GM23338 (cell line): ENCODE measurements at regions not wholly inside any gene's neighbourhood (a gene's known extent, or its start where the extent isn't known, plus 50 kb on each side); places are given as distances from the start of the nearest gene placed in this dataset.

Experiments used
- ATAC-seq: fragments of 200-7000 bp; cut with Tn5 transposase; 3 replicates; pipeline ENCODE4 v1.9.1; 2020
- DNase-seq: peaks from one replicate; pipeline ENCODE4 v3.0.0-alpha.2; 2015; ENCODE audit warnings: low spot score
- H2AFZ ChIP-seq: fragments of 200-600 bp; sonication (generic); 2 replicates; pipeline ENCODE4 v1.8.0; 2016; ENCODE audit warnings: antibody characterized with exemption, mild to moderate bottlenecking, moderate library complexity
- H3F3A ChIP-seq: fragments of 200-600 bp; sonication (generic); replicated peaks from 2 replicates; pipeline ENCODE4 v1.8.0; 2017; ENCODE audit warnings: antibody characterized with exemption, mixed run types, low read depth
- H3K27ac ChIP-seq: fragments of 200-600 bp; sonication (generic); 2 replicates; pipeline ENCODE4 v1.6.1; 2016; ENCODE audit warnings: low read depth
- H3K27me3 ChIP-seq: fragments of 200-600 bp; sonication (generic); 2 replicates; pipeline ENCODE4 v1.8.0; 2016; ENCODE audit warnings: mild to moderate bottlenecking, mixed run types, moderate library complexity; ENCODE audit not compliant: insufficient read depth
- H3K36me3 ChIP-seq: fragments of 200-600 bp; sonication (generic); 2 replicates; pipeline ENCODE4 v1.8.0; 2016; ENCODE audit warnings: mild to moderate bottlenecking; ENCODE audit not compliant: insufficient read depth
- H3K4me1 ChIP-seq: fragments of 200-600 bp; sonication (generic); 2 replicates; pipeline ENCODE4 v1.8.0; 2016; ENCODE audit warnings: mild to moderate bottlenecking, moderate library complexity; ENCODE audit not compliant: insufficient read depth
- H3K4me2 ChIP-seq: fragments of 200-600 bp; sonication (generic); 2 replicates; pipeline ENCODE4 v1.7.1; 2017; ENCODE audit warnings: mixed run types
- H3K4me3 ChIP-seq: fragments of 200-600 bp; sonication (generic); 2 replicates; pipeline ENCODE4 v1.6.1; 2016; ENCODE audit warnings: mixed run types
- H3K79me2 ChIP-seq: fragments of 200-600 bp; sonication (generic); replicated peaks from 2 replicates; pipeline ENCODE4 v1.8.0; 2017; ENCODE audit warnings: mild to moderate bottlenecking; ENCODE audit not compliant: insufficient read depth
- H3K9me2 ChIP-seq: fragments of 200-600 bp; sonication (generic); 2 replicates; pipeline ENCODE4 v1.8.0; 2017; ENCODE audit not compliant: insufficient read depth
- H4K20me1 ChIP-seq: fragments of 200-600 bp; sonication (generic); replicated peaks from 2 replicates; pipeline ENCODE4 v1.8.0; 2017; ENCODE audit warnings: mild to moderate bottlenecking; ENCODE audit not compliant: insufficient read depth
- H3K27ac Mint-ChIP-seq: 2 replicates; pipeline ENCODE4 v1.8.0; 2020; ENCODE audit warnings: inconsistent platforms, mild to moderate bottlenecking, moderate library complexity, mixed read lengths
- H3K27me3 Mint-ChIP-seq: 3 replicates; pipeline ENCODE4 v1.8.0; 2022; ENCODE audit warnings: low read depth, mild to moderate bottlenecking, moderate library complexity, mixed read lengths, inconsistent platforms; ENCODE audit not compliant: insufficient read depth, poor library complexity
- H3K36me3 Mint-ChIP-seq: 3 replicates; pipeline ENCODE4 v1.8.0; 2021; ENCODE audit warnings: low read depth, mild to moderate bottlenecking, inconsistent platforms, moderate library complexity, mixed read lengths
- H3K4me1 Mint-ChIP-seq: 3 replicates; pipeline ENCODE4 v1.8.0; 2020; ENCODE audit warnings: mild to moderate bottlenecking, inconsistent platforms, mixed read lengths
- H3K4me3 Mint-ChIP-seq: 3 replicates; pipeline ENCODE4 v1.8.0; 2021; ENCODE audit warnings: moderate library complexity, mild to moderate bottlenecking, inconsistent platforms, mixed read lengths
- H3K9me3 Mint-ChIP-seq: 3 replicates; pipeline ENCODE4 v1.8.0; 2020; ENCODE audit warnings: moderate library complexity, mild to moderate bottlenecking, inconsistent platforms, mixed read lengths
- CREB1 ChIP-seq: fragments of 250-450 bp; sonication (Bioruptor Pico); IDR thresholded peaks from 2 replicates; pipeline ENCODE4 v1.5.0; 2020; ENCODE audit warnings: low read depth, mild to moderate bottlenecking, moderate library complexity
- CTCF ChIP-seq, 2 experiments: fragments of 200-600 bp in 1 of 2; sonication (generic) in 1 of 2; conservative IDR thresholded peaks; 2 replicates each; pipeline versions ENCODE4 v1.5.1 to v1.6.1; 2016 to 2017; ENCODE audit warnings: antibody characterized with exemption in 2 of 2, low read depth in 2 of 2, mild to moderate bottlenecking in 2 of 2, moderate library complexity in 1 of 2
- EZH2 ChIP-seq: fragments of 200-600 bp; sonication (generic); IDR thresholded peaks from one replicate; pipeline ENCODE4 v1.8.0; 2017; ENCODE audit warnings: antibody characterized with exemption, mild to moderate bottlenecking, low read depth; ENCODE audit not compliant: unreplicated experiment
- EZH2phosphoT487 ChIP-seq: fragments of 200-600 bp; sonication (generic); IDR thresholded peaks from one replicate; pipeline ENCODE4 v1.8.1; 2018; ENCODE audit warnings: antibody characterized with exemption; ENCODE audit not compliant: unreplicated experiment
- NANOG ChIP-seq: IDR thresholded peaks from 2 replicates; pipeline ENCODE4 v1.6.1; 2016; ENCODE audit warnings: antibody characterized with exemption, borderline replicate concordance
- REST ChIP-seq: IDR thresholded peaks from one replicate; pipeline ENCODE4 v1.6.1; 2018; ENCODE audit warnings: antibody characterized with exemption; ENCODE audit not compliant: unreplicated experiment
- ZNF331 ChIP-seq: fragments of 250-450 bp; sonication (Bioruptor Pico); IDR thresholded peaks from 2 replicates; pipeline ENCODE4 v1.5.0; 2020; ENCODE audit warnings: low read depth, mild to moderate bottlenecking, moderate library complexity
- ZNF462 ChIP-seq: fragments of 250-450 bp; sonication (Bioruptor Pico); IDR thresholded peaks from 2 replicates; pipeline ENCODE4 v1.5.0; 2020; ENCODE audit warnings: mild to moderate bottlenecking, moderate library complexity

- TF ChIP-seq ZNF462 (CRISPR knock-in tag): no peak
- no peak for TF ChIP-seq CTCF (conservative IDR thresholded peaks at IDR 0.05; ENCODE audit: low read depth in 2 of 2)
Measured at GRCh38 chr2:242065426-242065825, 195.9 kb downstream of the RTP5 start (continued).

GRCh38 chr2:242069018-242069417 is 199.5 kb downstream of the RTP5 start:
- Histone ChIP-seq H3K36me3 (no peaks in the 10 kb centered on the region), H4K20me1 (no peaks in the 10 kb centered on the region), H3K27ac (no peak overlapping the region), H3F3A (peaks cover 9% of the 10 kb centered on the region; the same call in 1 of the 2 replicates), H3K27me3 (no peaks in the 10 kb centered on the region), H3K9me2 (no peaks in the 10 kb centered on the region), H3K4me1 (peaks cover 9% of the 10 kb centered on the region), H3K4me2 (no peak overlapping the region), H3K4me3 (no peak overlapping the region), H3K79me2 (no peaks in the 10 kb centered on the region), H2AFZ (no peak overlapping the region)
- Mint-ChIP-seq H3K27me3 (peaks cover 17% of the 10 kb centered on the region), H3K36me3 (no peaks in the 10 kb centered on the region), H3K27ac (no peak overlapping the region), H3K4me3 (no peak overlapping the region), H3K4me1 (peaks cover 26% of the 10 kb centered on the region), H3K9me3 (no peaks in the 10 kb centered on the region; the same call in 2 of the 3 replicates)
- DNase-seq: no peak
- ATAC-seq: no peak
- TF ChIP-seq EZH2phosphoT487 (no peak), NANOG (no peak), ZNF331 (CRISPR knock-in tag) (no peak), EZH2 (no peak), REST (no peak), CTCF (conservative IDR thresholded peaks at IDR 0.05; ENCODE audit: low read depth in 2 of 2) (no peak), CREB1 (CRISPR knock-in tag) (no peak)
